Mesothelial cell of epicardium (in vitro differentiated cells): ENCODE measurements at regions not wholly inside any gene's neighbourhood (a gene's known extent, or its start where the extent isn't known, plus 50 kb on each side); places are given as distances from the start of the nearest gene placed in this dataset.

Experiments used
- DNase-seq, 2 experiments: peaks; one replicate each; pipeline ENCODE4 v3.0.0; 2021; ENCODE audit warnings: low spot score in 2 of 2; ENCODE audit not compliant: unreplicated experiment in 2 of 2
- H3K27ac Mint-ChIP-seq: 2 replicates; pipeline ENCODE4 v1.8.0; 2021; ENCODE audit warnings: mixed read lengths
- H3K27me3 Mint-ChIP-seq: 2 replicates; pipeline ENCODE4 v1.8.0; 2021; ENCODE audit warnings: low read depth, mixed read lengths
- H3K36me3 Mint-ChIP-seq: 2 replicates; pipeline ENCODE4 v1.8.0; 2021; ENCODE audit warnings: mixed read lengths
- H3K4me1 Mint-ChIP-seq: 2 replicates; pipeline ENCODE4 v1.8.0; 2021; ENCODE audit warnings: mixed read lengths
- H3K4me3 Mint-ChIP-seq: 2 replicates; pipeline ENCODE4 v1.8.0; 2021; ENCODE audit warnings: mild to moderate bottlenecking, moderate library complexity, mixed read lengths
- H3K9me3 Mint-ChIP-seq: 2 replicates; pipeline ENCODE4 v1.8.0; 2021; ENCODE audit warnings: mixed read lengths
- TF ChIP-seq, protein P1 (sequence below): fragments of 200-600 bp; sonication (generic); IDR thresholded peaks from one replicate; pipeline ENCODE4 v1.5.0; 2021; ENCODE audit warnings: antibody characterized with exemption; ENCODE audit not compliant: unreplicated experiment

DNA sequence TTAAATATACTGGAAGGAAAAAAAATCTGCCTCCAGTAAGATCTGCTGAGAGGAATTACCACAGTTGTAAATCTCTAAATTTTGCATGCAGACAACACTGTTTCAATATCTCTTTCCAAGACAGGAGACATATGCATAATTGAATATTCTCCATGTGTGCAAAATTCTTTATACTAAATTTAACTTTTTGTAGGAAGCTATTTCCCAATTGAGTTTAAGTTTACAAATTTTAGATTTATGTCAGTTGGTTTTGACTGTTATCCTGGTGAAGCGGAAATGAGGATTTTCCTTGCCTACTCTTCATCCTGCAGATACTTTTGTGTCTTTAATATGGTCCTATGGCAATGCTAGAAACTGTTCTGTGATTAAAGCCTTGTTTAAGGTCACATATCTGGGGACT lies 1352.9 kb downstream of the FSTL5 start:
- no peaks in the 10 kb centered on the region for H3K27me3 Mint-ChIP-seq
- H3K27ac Mint-ChIP-seq, result no peak overlapping the region
- H3K36me3 Mint-ChIP-seq, result no peaks in the 10 kb centered on the region
- no peak for DNase-seq
- H3K4me1 Mint-ChIP-seq, result no peaks in the 10 kb centered on the region
- TF ChIP-seq, protein P1, sequence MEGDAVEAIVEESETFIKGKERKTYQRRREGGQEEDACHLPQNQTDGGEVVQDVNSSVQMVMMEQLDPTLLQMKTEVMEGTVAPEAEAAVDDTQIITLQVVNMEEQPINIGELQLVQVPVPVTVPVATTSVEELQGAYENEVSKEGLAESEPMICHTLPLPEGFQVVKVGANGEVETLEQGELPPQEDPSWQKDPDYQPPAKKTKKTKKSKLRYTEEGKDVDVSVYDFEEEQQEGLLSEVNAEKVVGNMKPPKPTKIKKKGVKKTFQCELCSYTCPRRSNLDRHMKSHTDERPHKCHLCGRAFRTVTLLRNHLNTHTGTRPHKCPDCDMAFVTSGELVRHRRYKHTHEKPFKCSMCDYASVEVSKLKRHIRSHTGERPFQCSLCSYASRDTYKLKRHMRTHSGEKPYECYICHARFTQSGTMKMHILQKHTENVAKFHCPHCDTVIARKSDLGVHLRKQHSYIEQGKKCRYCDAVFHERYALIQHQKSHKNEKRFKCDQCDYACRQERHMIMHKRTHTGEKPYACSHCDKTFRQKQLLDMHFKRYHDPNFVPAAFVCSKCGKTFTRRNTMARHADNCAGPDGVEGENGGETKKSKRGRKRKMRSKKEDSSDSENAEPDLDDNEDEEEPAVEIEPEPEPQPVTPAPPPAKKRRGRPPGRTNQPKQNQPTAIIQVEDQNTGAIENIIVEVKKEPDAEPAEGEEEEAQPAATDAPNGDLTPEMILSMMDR, result no peak
- no peak overlapping the region for H3K4me3 Mint-ChIP-seq
- H3K9me3 Mint-ChIP-seq, result no peaks in the 10 kb centered on the region

- TF ChIP-seq, protein P1, result peak; percentile 18
- DNase-seq, result no peak
- no peak overlapping the region for H3K4me3 Mint-ChIP-seq
- no peak overlapping the region for H3K27ac Mint-ChIP-seq
- no peaks in the 10 kb centered on the region for H3K36me3 Mint-ChIP-seq
- no peaks in the 10 kb centered on the region for H3K4me1 Mint-ChIP-seq
- H3K9me3 Mint-ChIP-seq, result no peaks in the 10 kb centered on the region
- no peaks in the 10 kb centered on the region for H3K27me3 Mint-ChIP-seq
These were observed 1351.8 kb downstream of the FSTL5 start for GRCh38 chr4:160811956-160812355.

- no peak for DNase-seq
- no peaks in the 10 kb centered on the region for H3K4me1 Mint-ChIP-seq
- no peaks in the 10 kb centered on the region for H3K27me3 Mint-ChIP-seq
- no peaks in the 10 kb centered on the region for H3K36me3 Mint-ChIP-seq
- H3K9me3 Mint-ChIP-seq, result no peaks in the 10 kb centered on the region
- no peak overlapping the region for H3K27ac Mint-ChIP-seq
- H3K4me3 Mint-ChIP-seq, result no peak overlapping the region
- TF ChIP-seq, protein P1, result no peak
These were observed 1349.1 kb downstream of the FSTL5 start for GRCh38 chr4:160814726-160815125.

- no peak overlapping the region for H3K4me3 Mint-ChIP-seq
- no peak overlapping the region for H3K27ac Mint-ChIP-seq
- H3K9me3 Mint-ChIP-seq, result peaks cover 10% of the 10 kb centered on the region
- no peaks in the 10 kb centered on the region for H3K27me3 Mint-ChIP-seq
- no peaks in the 10 kb centered on the region for H3K4me1 Mint-ChIP-seq
- no peak for DNase-seq
- TF ChIP-seq, protein P1, result no peak
- H3K36me3 Mint-ChIP-seq, result no peaks in the 10 kb centered on the region
These were observed 1345.2 kb downstream of the FSTL5 start for GRCh38 chr4:160818571-160818970.

DNA sequence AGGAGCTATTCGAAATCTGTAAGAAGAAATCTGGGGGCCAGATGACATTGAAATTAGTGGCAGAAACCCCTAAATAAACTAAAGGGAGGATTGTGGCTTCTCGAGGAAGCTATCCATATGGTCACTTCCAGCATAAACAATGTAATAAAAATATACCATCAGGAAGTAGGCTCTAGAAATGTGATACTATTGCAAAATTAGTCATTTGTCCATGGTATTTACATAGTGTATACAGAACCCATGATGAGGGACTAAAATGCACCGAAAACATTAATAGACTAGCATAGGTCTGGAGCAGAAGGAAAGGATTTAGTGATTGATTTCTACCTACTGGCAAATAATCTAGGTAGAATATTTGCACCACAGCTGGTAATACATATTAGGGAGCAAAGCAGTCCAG lies 1344.0 kb downstream of the FSTL5 start:
- no peak overlapping the region for H3K4me3 Mint-ChIP-seq
- H3K9me3 Mint-ChIP-seq, result peaks cover 10% of the 10 kb centered on the region
- no peak for DNase-seq
- H3K36me3 Mint-ChIP-seq, result no peaks in the 10 kb centered on the region
- no peak overlapping the region for H3K27ac Mint-ChIP-seq
- no peaks in the 10 kb centered on the region for H3K4me1 Mint-ChIP-seq
- no peaks in the 10 kb centered on the region for H3K27me3 Mint-ChIP-seq
- TF ChIP-seq, protein P1, result no peak

- Mint-ChIP-seq H3K4me1 (no peaks in the 10 kb centered on the region), H3K4me3 (no peak overlapping the region), H3K36me3 (no peaks in the 10 kb centered on the region), H3K27me3 (no peaks in the 10 kb centered on the region), H3K27ac (no peak overlapping the region), H3K9me3 (peaks cover 10% of the 10 kb centered on the region)
- DNase-seq, result no peak
- TF ChIP-seq, protein P1, result no peak
These were observed 1339.3 kb downstream of the FSTL5 start for GRCh38 chr4:160824481-160824880.
